NCI-H446 treated with DMSO at 0.1 percent for 48 hours (cell line): ENCODE measurements at regions not wholly inside any gene's neighbourhood (a gene's known extent, or its start where the extent isn't known, plus 50 kb on each side); places are given as distances from the start of the nearest gene placed in this dataset.

ENCODE experiments used
- DNase-seq: peaks from one replicate; lab custom pipeline; 2025; lab: John Stamatoyannopoulos, UW

GRCh38 chr6:152905551-152906299, 77.1 kb downstream of the FBXO5 start:
- DNase-seq: no peak

GRCh38 chr6:152909241-152909640, 73.6 kb downstream of the FBXO5 start:
- no peak for DNase-seq

GRCh38 chr6:152916035-152916434, 66.8 kb downstream of the FBXO5 start:
- no peak for DNase-seq

GRCh38 chr6:152918991-152919390, 63.9 kb downstream of the FBXO5 start:
- DNase-seq: no peak

GRCh38 chr6:152920016-152920415, 62.8 kb downstream of the FBXO5 start:
- no peak for DNase-seq
